H9 (cell line): ENCODE measurements at regions not wholly inside any gene's neighbourhood (a gene's known extent, or its start where the extent isn't known, plus 50 kb on each side); places are given as distances from the start of the nearest gene placed in this dataset.

Experiments used
- DNase-seq: peaks from one replicate; pipeline ENCODE4 v3.0.0-alpha.2; 2017
- H2AFZ ChIP-seq: one replicate; pipeline ENCODE4 v1.6.1; 2013; ENCODE audit warnings: mild to moderate bottlenecking, low read length, control low read depth, moderate library complexity
- H2AK5ac ChIP-seq: 2 replicates; pipeline ENCODE4 v1.6.1; 2013; ENCODE audit warnings: low read length, control low read depth, mixed read lengths; ENCODE audit not compliant: insufficient read length
- H2BK120ac ChIP-seq: one replicate; pipeline ENCODE4 v1.6.1; 2013; ENCODE audit warnings: low read depth, mild to moderate bottlenecking, low read length, control low read depth, inconsistent platforms; ENCODE audit not compliant: poor library complexity, severe bottlenecking
- H2BK12ac ChIP-seq: 2 replicates; pipeline ENCODE4 v1.6.1; 2013; ENCODE audit warnings: low read length, control low read depth, mixed read lengths, low read depth; ENCODE audit not compliant: insufficient read length
- H2BK15ac ChIP-seq: 2 replicates; pipeline ENCODE4 v1.6.1; 2013; ENCODE audit warnings: low read depth, low read length, control low read depth
- H2BK20ac ChIP-seq: one replicate; pipeline ENCODE4 v1.6.1; 2013; ENCODE audit warnings: low read depth, mild to moderate bottlenecking, low read length, control low read depth, inconsistent platforms; ENCODE audit not compliant: poor library complexity, severe bottlenecking
- H2BK5ac ChIP-seq: 2 replicates; pipeline ENCODE4 v1.6.1; 2013; ENCODE audit warnings: low read length, control low read depth, mixed read lengths; ENCODE audit not compliant: insufficient read length
- H3K14ac ChIP-seq: 2 replicates; pipeline ENCODE4 v1.6.1; 2013; ENCODE audit warnings: low read length, control low read depth; ENCODE audit not compliant: insufficient read depth
- H3K18ac ChIP-seq: 2 replicates; pipeline ENCODE4 v1.6.1; 2013; ENCODE audit warnings: low read depth, mild to moderate bottlenecking, mixed read lengths, low read length, control low read depth; ENCODE audit not compliant: insufficient read length
- H3K23ac ChIP-seq: 2 replicates; pipeline ENCODE4 v1.6.1; 2013; ENCODE audit warnings: low read length, control low read depth, mixed read lengths, low read depth; ENCODE audit not compliant: insufficient read length
- H3K23me2 ChIP-seq: 2 replicates; pipeline ENCODE4 v1.6.1; 2013; ENCODE audit warnings: low read depth, mild to moderate bottlenecking, mixed read lengths, low read length, control low read depth; ENCODE audit not compliant: insufficient read length, poor library complexity, severe bottlenecking
- H3K27ac ChIP-seq: 2 replicates; pipeline ENCODE4 v1.5.1; 2013; ENCODE audit warnings: low read length, control low read depth, mixed read lengths, low read depth; ENCODE audit not compliant: insufficient read length
- H3K27me3 ChIP-seq: 2 replicates; pipeline ENCODE4 v1.6.1; 2013; ENCODE audit warnings: low read length, control low read depth, inconsistent platforms; ENCODE audit not compliant: insufficient read depth
- H3K4ac ChIP-seq: 2 replicates; pipeline ENCODE4 v1.6.1; 2013; ENCODE audit warnings: low read depth, mild to moderate bottlenecking, control low read depth, inconsistent platforms, low read length, moderate library complexity
- H3K4me1 ChIP-seq: 2 replicates; pipeline ENCODE4 v1.6.1; 2013; ENCODE audit warnings: low read length, control low read depth, inconsistent platforms; ENCODE audit not compliant: insufficient read depth
- H3K4me2 ChIP-seq: 2 replicates; pipeline ENCODE4 v1.6.1; 2013; ENCODE audit warnings: low read length, control low read depth, mixed read lengths; ENCODE audit not compliant: insufficient read length, insufficient read depth
- H3K56ac ChIP-seq: 2 replicates; pipeline ENCODE4 v1.6.1; 2013; ENCODE audit warnings: low read depth, mild to moderate bottlenecking, mixed read lengths, low read length, control low read depth; ENCODE audit not compliant: insufficient read length
- H3K79me1 ChIP-seq: 2 replicates; pipeline ENCODE4 v1.6.1; 2013; ENCODE audit warnings: low read depth, mild to moderate bottlenecking, moderate library complexity, low read length, control low read depth, inconsistent platforms; ENCODE audit not compliant: insufficient read depth, poor library complexity, severe bottlenecking
- H3K79me2 ChIP-seq: 2 replicates; pipeline ENCODE4 v1.6.1; 2013; ENCODE audit warnings: low read length, control low read depth, inconsistent platforms; ENCODE audit not compliant: insufficient read depth
- H3K9ac ChIP-seq: 2 replicates; pipeline ENCODE4 v1.6.1; 2013; ENCODE audit warnings: low read length, control low read depth, mixed read lengths; ENCODE audit not compliant: insufficient read length; ENCODE audit errors: extremely low read depth
- H3K9me3 ChIP-seq: one replicate; pipeline ENCODE4 v1.6.1; 2013; ENCODE audit warnings: low read depth, low read length, inconsistent platforms; ENCODE audit not compliant: control insufficient read depth
- H3T11ph ChIP-seq: one replicate; pipeline ENCODE4 v1.6.1; 2013; ENCODE audit warnings: mild to moderate bottlenecking, low read length, control low read depth, inconsistent platforms
- H4K20me1 ChIP-seq: one replicate; pipeline ENCODE4 v1.6.1; 2013; ENCODE audit not compliant: control insufficient read depth, insufficient read length, insufficient read depth
- H4K5ac ChIP-seq: 2 replicates; pipeline ENCODE4 v1.6.1; 2013; ENCODE audit warnings: low read depth, mild to moderate bottlenecking, mixed read lengths, low read length, control low read depth; ENCODE audit not compliant: insufficient read length
- H4K8ac ChIP-seq: replicated peaks from 2 replicates; pipeline ENCODE4 v1.6.1; 2013; ENCODE audit warnings: low read length, control low read depth, mixed read lengths, low read depth; ENCODE audit not compliant: insufficient read length
- H4K91ac ChIP-seq: 2 replicates; pipeline ENCODE4 v1.6.1; 2013; ENCODE audit warnings: low read depth, mild to moderate bottlenecking, moderate library complexity, mixed read lengths, low read length, control low read depth; ENCODE audit not compliant: insufficient read length
- H3K27ac Mint-ChIP-seq, 3 experiments: 2 replicates in 2 of 3; 3 replicates in 1 of 3; pipeline ENCODE4 v1.8.0; 2020 to 2021; ENCODE audit warnings: mixed read lengths in 3 of 3, mild to moderate bottlenecking in 1 of 3, moderate library complexity in 1 of 3
- H3K27me3 Mint-ChIP-seq: 2 replicates; pipeline ENCODE4 v1.8.0; 2021; ENCODE audit warnings: low read depth, mild to moderate bottlenecking, moderate library complexity, mixed read lengths
- H3K36me3 Mint-ChIP-seq, 3 experiments: 2 replicates in 2 of 3; 3 replicates in 1 of 3; pipeline ENCODE4 v1.8.0; 2020 to 2021; ENCODE audit warnings: low read depth in 3 of 3, mixed read lengths in 3 of 3; ENCODE audit not compliant: insufficient read depth in 1 of 3
- H3K4me1 Mint-ChIP-seq, 2 experiments: 2 replicates each; pipeline ENCODE4 v1.8.0; 2020; ENCODE audit warnings: mixed read lengths in 2 of 2
- H3K4me3 Mint-ChIP-seq, 2 experiments: 2 replicates in 1 of 2; 3 replicates in 1 of 2; pipeline ENCODE4 v1.8.0; 2020 to 2021; ENCODE audit warnings: mild to moderate bottlenecking in 2 of 2, mixed read lengths in 2 of 2, moderate library complexity in 1 of 2
- H3K9me3 Mint-ChIP-seq, 2 experiments: 2 replicates in 1 of 2; 3 replicates in 1 of 2; pipeline ENCODE4 v1.8.0; 2020; ENCODE audit warnings: mild to moderate bottlenecking in 2 of 2, mixed read lengths in 2 of 2, moderate library complexity in 1 of 2
- CTCF ChIP-seq: fragments of 200-600 bp; sonication (generic); conservative IDR thresholded peaks from 3 replicates; pipeline ENCODE4 v1.8.0; 2021; ENCODE audit warnings: antibody characterized with exemption, mild to moderate bottlenecking
- WGBS: extraction: QIAGEN DNeasy Blood & Tissue Kit; methylation state at CpG from one replicate; pipeline ENCODE4 v1.1.7; 2013; ENCODE audit warnings: missing lambda C conversion rate, low lambda C conversion rate, mixed read lengths; ENCODE audit not compliant: insufficient read length; ENCODE audit errors: extremely low coverage; 5-methylcytosine and 5-hydroxymethylcytosine counted together

GRCh38 chr3:80682951-80683350 lies 915.2 kb upstream of the ROBO1 start:
- Histone ChIP-seq H2BK12ac (no peak overlapping the region), H2BK120ac (no peak overlapping the region), H4K5ac (no peak overlapping the region), H4K91ac (no peak overlapping the region), H3T11ph (no peak overlapping the region), H3K79me1 (no peaks in the 10 kb centered on the region), H3K23me2 (no peaks in the 10 kb centered on the region), H3K9me3 (no peaks in the 10 kb centered on the region), H3K23ac (no peak overlapping the region), H3K27ac (no peak overlapping the region), H3K4ac (no peak overlapping the region), H3K79me2 (no peaks in the 10 kb centered on the region), H3K18ac (no peak overlapping the region), H3K14ac (no peak overlapping the region), H3K27me3 (no peaks in the 10 kb centered on the region), H4K8ac (no peak overlapping the region), H3K56ac (no peak overlapping the region), H2AFZ (no peak overlapping the region), H3K4me2 (no peak overlapping the region), H2AK5ac (no peak overlapping the region), H4K20me1 (no peaks in the 10 kb centered on the region), H3K9ac (no peak overlapping the region), H2BK15ac (no peak overlapping the region), H2BK5ac (no peak overlapping the region), H2BK20ac (no peak overlapping the region), H3K4me1 (no peaks in the 10 kb centered on the region)
- no peak for TF ChIP-seq CTCF
- Mint-ChIP-seq H3K9me3 (no peaks in the 10 kb centered on the region; a peak in 1 of 5 replicates), H3K27ac (no peak overlapping the region), H3K4me1 (no peaks in the 10 kb centered on the region), H3K27me3 (no peaks in the 10 kb centered on the region), H3K4me3 (no peak overlapping the region), H3K36me3 (no peaks in the 10 kb centered on the region; a peak in 1 of 7 replicates)
- no peak for DNase-seq
- no CpG with 5 or more reads among the region's 1 CpG for WGBS
